ENCODE measurements at regions not wholly inside any gene's neighbourhood (a gene's known extent, or its start where the extent isn't known, plus 50 kb on each side); places are given as distances from the start of the nearest gene placed in this dataset.
"Not testable (repeated sequence)": the region's sequence is repeated elsewhere in the genome, so short reads cannot be mapped to it uniquely, and the experiment has no call there.

DNA sequence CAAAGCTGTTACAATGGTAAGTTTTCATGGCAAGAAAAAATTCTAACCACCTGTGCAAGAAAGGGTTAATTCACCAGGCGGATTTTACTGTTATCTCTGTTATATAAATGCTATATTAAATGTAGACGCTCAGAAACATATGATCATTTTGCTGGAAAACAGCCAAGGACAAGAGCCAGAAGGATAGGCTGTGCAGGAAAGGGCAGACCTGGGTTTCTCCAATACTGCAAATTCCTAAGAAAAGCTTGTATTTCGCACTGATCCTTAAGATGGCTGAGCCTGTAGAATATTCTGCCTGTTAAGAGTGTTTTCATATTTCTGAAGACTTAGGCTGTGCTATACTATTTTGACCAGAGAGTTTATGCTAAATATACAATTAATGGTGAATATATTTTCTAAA is 564.1 kb upstream of the KCND2 start:
- DNase-seq (ENCODE audit: low spot score) = no peak

GRCh38 chr7:119711104-119711503 is 561.9 kb upstream of the KCND2 start:
- DNase-seq (ENCODE audit: low spot score) = no peak

- no peak for DNase-seq (ENCODE audit: low spot score)
Measured at GRCh38 chr7:119712886-119713462, 560.0 kb upstream of the KCND2 start.

DNA sequence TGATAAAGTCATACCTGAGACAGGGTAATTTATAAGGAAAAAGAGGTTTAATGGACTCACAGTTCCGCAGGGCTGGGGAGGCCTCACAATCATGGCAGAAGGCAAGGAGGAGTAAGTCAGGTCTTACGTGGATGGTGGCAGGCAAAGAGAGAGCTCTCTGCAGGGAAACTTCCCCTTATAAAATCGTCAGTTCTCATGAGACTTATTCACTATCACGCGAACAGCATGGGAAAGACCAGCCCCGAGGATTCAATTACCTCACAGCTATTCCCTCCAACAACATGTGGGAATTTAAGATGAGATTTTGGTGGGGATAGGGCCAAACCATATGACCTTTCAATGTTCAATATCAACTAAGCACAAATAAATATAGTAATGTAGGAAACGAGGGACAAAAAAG is 559.4 kb upstream of the KCND2 start:
- DNase-seq (ENCODE audit: low spot score) = no peak

DNA sequence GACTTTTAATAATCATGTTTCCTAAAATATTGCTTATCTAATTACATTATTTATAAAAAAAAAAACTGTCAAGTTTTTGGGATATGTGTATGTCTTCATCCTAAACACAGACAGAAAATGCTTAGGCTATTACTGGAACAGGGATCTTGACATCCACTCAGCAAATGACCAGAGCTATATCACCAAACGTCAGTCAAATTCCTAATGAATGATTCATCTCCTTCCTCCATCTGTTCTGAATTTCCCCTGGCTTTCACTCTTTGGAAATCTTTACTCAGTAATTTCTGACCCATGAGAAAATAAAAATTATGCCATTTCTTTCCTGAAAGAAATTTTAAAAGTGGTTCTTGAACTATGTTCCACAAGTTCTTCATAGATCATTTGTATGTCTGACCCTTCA is 552.4 kb upstream of the KCND2 start:
- no peak for DNase-seq (ENCODE audit: low spot score)

- no peak for DNase-seq (ENCODE audit: low spot score)
Measured at GRCh38 chr7:119724041-119724792, 548.8 kb upstream of the KCND2 start.

DNA sequence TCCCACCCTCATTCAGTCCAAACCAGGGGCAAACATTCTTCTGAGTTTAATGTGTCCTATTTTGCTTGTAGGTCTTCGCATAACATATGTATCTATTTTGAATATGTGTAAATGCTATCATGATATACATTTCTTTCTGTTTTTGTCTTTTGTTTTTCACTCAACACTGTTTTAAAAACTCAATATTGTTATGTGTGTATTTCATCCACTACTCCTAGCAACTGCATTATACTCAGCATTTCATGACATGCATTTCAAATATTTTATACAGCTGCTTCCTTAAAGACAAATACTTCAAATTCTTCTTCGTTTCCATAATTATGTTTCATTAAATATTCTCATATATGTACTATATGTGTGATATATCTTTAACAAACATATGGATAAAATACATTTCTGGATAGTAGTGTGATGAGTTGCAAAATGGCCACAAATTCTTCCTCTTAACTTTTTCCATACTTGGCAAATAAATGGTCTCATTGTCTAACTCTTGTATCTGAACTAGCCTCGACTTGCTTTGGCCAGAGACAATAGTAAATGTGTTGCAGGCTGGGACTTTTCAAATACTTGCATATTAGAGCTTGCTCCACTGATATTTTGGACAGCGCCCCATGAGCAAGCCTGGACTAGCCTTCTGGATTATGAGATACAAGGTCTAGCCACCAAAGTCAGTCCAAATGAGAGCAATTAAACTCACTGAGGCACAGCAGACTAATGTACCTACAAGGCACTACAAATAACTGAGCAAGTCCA is 539.7 kb upstream of the KCND2 start:
- DNase-seq (ENCODE audit: low spot score) = no peak

DNA sequence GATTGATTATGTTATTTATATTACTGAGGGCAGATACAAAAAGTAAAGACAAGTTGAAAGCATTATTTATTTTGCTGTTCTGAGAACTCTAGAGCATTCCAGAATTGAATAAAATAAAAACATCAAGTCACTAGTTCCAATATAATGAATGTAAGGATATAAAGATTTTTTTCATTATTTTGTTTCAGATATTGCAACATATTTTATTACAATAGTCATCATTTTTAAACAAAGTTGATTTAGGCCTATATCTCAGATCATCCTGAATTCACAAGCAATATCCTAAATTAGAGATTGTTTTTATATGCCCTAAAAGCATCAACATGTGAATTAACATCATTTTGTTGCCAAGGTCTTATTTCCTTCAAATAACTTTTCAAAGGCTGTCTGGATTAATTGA is 535.6 kb upstream of the KCND2 start:
- no peak for DNase-seq (ENCODE audit: low spot score)

GRCh38 chr7:119745280-119745679 is 527.7 kb upstream of the KCND2 start:
- DNase-seq (ENCODE audit: low spot score) = not testable (repeated sequence)

GRCh38 chr7:119748251-119748860 is 524.6 kb upstream of the KCND2 start:
- DNase-seq (ENCODE audit: low spot score) = no peak

- DNase-seq (ENCODE audit: low spot score) = no peak
Measured at GRCh38 chr7:119748991-119749390, 524.0 kb upstream of the KCND2 start.

DNA sequence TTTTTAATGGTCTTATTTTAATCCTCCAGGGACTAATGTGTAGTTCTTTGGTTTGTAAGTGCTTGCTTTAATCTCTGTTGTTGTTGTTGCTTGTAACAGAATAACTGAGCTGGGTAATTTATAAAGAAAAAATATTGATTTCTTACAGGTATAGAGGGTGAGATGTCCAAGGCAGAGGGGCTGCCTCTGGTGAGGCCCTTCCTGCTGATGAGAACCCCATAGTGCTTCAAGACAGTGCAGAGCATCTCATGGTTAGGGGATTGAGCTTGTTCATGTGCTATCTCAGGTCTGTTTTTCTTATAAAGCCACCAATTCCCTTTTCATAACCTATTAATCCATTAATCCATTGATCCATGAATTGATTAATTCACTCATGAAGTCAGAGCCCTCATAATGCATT is 516.3 kb upstream of the KCND2 start:
- DNase-seq (ENCODE audit: low spot score) = no peak

- DNase-seq (ENCODE audit: low spot score) = no peak
Measured at GRCh38 chr7:119758254-119758653, 514.7 kb upstream of the KCND2 start.

DNA sequence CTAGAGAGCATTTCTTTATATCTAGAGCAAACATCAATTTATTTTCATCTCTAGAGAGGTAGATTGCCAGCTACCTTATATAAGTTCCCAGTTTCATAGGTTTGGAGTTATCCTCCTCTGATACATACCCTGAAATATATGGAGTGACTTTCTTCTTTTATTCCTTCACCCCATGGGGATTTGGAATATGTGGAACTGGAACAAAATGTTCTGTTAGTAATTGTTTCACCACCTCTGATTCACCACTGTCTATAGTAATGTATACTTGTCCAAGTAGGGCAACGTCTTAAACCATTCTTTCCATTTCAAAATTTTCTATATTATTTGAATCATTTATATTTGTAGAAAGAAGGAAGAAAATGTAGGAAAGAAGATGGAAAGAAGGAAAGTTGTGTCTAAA is 511.2 kb upstream of the KCND2 start:
- no peak for DNase-seq (ENCODE audit: low spot score)

GRCh38 chr7:119782286-119782685 is 490.7 kb upstream of the KCND2 start:
- DNase-seq (ENCODE audit: low spot score) = no peak

- no peak for DNase-seq (ENCODE audit: low spot score)
Measured at GRCh38 chr7:119783799-119784198, 489.2 kb upstream of the KCND2 start.

DNA sequence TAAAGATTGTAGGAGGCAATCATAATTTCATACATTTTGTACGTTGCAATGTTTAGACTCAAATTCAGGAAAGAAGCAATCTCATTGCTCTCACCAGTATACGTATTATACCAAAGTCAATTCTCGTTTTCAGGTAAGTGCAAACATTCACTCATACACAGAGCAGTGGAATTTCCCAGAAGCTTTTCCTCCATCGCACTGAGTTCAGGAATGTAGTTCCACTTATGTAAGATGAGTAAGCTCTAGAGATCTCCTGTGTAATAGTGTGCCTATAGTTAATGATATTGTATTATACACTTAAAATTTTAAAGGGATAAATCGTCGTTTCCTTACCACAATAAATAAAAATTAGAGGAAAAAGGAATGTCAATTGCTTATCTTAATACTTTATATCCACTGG is 470.8 kb upstream of the KCND2 start:
- DNase-seq (ENCODE audit: low spot score) = no peak

DNA sequence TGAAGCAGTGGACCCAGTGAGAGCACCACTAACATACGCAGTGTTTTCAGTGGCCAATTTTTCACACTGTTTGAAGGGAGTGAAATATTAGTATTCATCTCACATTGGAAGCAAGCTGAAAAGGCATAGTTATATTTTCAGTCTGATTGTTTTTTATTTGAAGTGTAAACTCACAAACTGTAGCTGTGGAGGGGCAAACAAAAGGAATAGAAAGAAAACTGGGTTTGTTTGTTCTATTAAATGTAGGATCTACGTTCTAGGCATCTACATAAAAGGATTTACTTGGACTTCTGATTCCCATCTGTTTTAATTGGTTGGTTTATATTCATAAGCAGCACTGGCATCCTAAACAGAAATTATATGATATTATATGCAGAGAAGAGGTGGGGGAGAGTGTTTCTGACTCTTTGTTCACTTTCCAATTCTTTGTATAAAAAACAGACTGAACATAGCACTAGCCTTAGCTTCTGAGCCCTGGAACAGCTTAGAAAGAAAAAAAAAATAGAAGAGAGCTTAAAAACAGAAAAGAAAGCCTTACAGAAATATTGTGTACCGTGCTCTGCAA is 447.8 kb upstream of the KCND2 start:
- DNase-seq (ENCODE audit: low spot score) = no peak

DNA sequence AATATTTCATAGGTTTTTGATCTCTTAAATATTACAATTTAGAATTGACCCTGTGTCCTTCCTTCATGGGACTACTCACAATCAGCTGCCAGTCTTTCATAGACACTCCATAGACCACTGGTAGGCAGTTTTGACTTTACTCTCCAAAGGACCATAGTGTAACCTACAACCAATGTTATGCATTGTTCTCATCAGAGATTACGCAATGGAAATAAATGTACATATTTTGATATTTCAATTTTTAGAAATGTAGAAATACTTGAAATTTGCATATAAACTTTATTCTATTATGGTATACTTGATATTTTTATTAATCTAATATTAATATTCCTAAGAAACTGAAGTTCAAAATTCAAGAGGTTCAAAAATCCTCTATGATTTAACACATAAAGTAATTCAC is 446.4 kb upstream of the KCND2 start:
- DNase-seq (ENCODE audit: low spot score) = no peak

DNA sequence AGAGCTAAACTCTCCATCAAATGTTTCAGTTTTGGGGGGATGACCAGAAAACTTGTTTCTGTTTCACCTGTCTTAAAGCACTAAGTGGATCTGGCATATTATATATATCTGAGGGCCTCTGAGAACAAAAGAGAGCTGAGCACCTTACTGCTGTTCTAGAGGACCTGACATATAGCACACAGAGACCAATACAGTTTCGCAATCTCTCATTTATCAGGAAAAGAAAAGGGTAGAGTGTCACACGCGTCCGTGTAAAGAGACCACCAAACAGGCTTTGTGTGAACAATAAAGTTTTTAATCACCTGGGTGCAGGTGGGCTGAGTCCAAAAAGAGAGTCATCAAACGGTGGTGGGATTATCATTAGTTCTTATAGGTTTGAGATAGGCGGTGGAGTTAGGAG is 434.5 kb upstream of the KCND2 start:
- DNase-seq (ENCODE audit: low spot score) = no peak

DNA sequence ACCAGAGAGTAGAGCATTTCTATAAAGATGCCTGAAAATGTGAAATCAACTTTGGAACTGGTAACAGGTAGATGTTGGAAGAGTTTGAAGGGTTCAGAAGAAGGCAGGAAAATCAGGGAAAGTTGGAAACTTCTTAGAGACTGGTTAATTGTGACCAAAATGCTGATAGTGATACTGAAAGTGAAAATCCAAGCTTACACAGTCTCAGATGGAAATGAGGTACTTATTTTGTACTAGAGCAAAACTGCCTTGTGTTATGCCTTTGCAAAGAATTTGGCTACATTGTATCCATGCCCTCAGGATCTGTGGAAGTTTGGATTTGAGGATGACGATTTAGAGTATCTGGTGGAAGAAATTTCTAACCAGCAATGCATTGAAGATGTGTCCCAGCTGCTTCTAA is 430.6 kb upstream of the KCND2 start:
- no peak for DNase-seq (ENCODE audit: low spot score)

GRCh38 chr7:119842786-119843185 is 430.2 kb upstream of the KCND2 start:
- no peak for DNase-seq (ENCODE audit: low spot score)

All from ureter (tissue), 1 donor.